Rectal smooth muscle tissue (tissue), 1 donor: ENCODE measurements at regions not wholly inside any gene's neighbourhood (a gene's known extent, or its start where the extent isn't known, plus 50 kb on each side); places are given as distances from the start of the nearest gene placed in this dataset.

Experiments
- H3K27ac ChIP-seq: one replicate; pipeline ENCODE4 v1.7.0; 2013; ENCODE audit warnings: low read depth, low read length, inconsistent platforms
- H3K27me3 ChIP-seq: one replicate; pipeline ENCODE4 v1.7.0; 2013; ENCODE audit warnings: low read length; ENCODE audit not compliant: control insufficient read depth, insufficient read depth
- H3K36me3 ChIP-seq: one replicate; pipeline ENCODE4 v1.7.0; 2013; ENCODE audit warnings: low read length; ENCODE audit not compliant: control insufficient read depth, insufficient read depth
- H3K4me1 ChIP-seq: one replicate; pipeline ENCODE4 v1.7.0; 2013; ENCODE audit warnings: low read length; ENCODE audit not compliant: control insufficient read depth, insufficient read depth
- H3K4me3 ChIP-seq: one replicate; pipeline ENCODE4 v1.7.0; 2013; ENCODE audit warnings: low read length
- H3K9ac ChIP-seq: one replicate; pipeline ENCODE4 v1.7.0; 2013; ENCODE audit warnings: low read length

DNA sequence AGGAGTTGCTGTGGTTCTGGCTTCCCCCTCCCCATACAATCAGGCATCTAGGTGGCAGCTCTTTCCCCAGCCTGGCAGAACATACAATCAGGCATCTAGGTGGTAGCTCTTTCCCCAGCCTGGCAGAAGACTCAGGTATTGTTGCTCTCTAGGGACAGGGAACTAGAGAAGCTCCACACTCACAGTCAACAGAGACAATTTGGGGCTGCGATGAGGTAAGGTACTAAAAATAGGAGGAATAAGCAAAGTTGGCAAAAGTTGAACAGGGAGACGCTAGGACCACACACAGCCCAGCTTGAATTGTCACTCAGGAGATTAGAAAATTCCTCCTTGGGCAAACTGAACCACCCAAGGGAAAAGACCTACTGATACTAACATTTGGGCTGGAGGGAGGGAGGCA lies 315.5 kb upstream of the CDH5 start:
- Histone ChIP-seq H3K4me3 (no peak overlapping the region), H3K27ac (no peak overlapping the region), H3K27me3 (no peaks in the 10 kb centered on the region), H3K9ac (no peak overlapping the region), H3K4me1 (no peaks in the 10 kb centered on the region), H3K36me3 (no peaks in the 10 kb centered on the region)

DNA sequence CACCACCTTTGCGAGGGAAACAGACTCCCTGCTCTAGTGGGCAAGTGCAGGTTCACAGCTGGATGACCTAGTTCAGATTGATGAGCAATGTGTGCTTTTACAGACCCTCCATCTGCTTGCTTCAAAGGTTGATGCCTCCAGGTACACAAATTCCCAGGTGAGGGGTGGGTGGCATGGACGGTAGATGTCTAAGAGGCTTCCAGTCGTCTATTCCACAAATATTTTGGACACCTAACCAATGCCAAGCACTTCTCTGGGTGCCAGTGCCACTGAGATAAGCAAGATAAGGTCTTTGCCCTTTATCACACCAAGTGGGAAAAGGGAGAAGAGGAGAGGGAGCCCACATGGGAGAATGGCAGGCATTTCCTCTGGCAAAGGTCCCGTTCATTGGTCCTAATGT lies 316.6 kb upstream of the CDH5 start:
- no peaks in the 10 kb centered on the region for H3K27me3 ChIP-seq
- H3K36me3 ChIP-seq: no peaks in the 10 kb centered on the region
- no peak overlapping the region for H3K27ac ChIP-seq
- H3K4me3 ChIP-seq: no peak overlapping the region
- no peaks in the 10 kb centered on the region for H3K4me1 ChIP-seq
- H3K9ac ChIP-seq: no peak overlapping the region

DNA sequence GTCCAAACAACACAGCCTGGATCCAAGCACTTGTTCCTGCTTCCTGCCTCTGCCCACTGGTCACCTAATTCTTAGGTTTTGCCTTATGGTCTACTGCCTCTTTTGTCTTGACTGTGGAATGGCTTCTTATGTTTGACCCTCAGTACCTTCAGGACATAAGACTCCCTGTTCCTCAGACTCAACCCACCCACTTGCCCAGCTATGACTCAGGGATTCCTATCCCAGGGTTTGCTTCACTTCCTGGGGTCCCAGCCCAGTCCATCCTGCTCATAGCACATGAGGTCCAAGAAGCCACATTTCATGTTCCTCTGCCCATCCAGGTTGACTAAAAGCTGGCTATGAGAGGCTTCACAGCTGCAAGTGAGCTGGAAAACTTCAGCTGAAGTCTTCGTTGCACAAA lies 320.9 kb upstream of the CDH5 start:
- Histone ChIP-seq H3K27me3 (no peaks in the 10 kb centered on the region), H3K4me1 (no peaks in the 10 kb centered on the region), H3K36me3 (no peaks in the 10 kb centered on the region), H3K27ac (no peak overlapping the region), H3K4me3 (no peak overlapping the region), H3K9ac (no peak overlapping the region)

DNA sequence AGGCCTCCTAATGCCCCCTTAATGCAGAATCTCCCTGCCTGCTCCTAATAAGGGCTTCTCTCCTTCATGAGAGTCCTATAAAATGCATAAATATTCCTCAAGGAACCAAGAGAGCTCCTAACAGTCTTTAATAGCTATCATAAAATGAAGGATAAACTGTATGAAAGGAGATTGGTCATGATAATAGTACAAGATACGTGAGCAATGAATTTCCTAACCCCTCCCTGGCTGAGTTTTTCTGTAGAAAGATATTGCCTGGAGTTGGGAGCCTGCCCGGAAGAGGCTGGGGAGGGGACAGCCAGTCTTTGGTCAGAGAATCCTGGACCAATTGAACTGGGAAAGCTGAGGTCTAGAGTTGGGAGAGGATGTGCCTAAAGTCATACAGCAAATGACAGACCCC lies 321.9 kb upstream of the CDH5 start:
- H3K36me3 ChIP-seq: no peaks in the 10 kb centered on the region
- no peaks in the 10 kb centered on the region for H3K27me3 ChIP-seq
- H3K9ac ChIP-seq: no peak overlapping the region
- H3K4me1 ChIP-seq: no peaks in the 10 kb centered on the region
- no peak overlapping the region for H3K27ac ChIP-seq
- H3K4me3 ChIP-seq: no peak overlapping the region

DNA sequence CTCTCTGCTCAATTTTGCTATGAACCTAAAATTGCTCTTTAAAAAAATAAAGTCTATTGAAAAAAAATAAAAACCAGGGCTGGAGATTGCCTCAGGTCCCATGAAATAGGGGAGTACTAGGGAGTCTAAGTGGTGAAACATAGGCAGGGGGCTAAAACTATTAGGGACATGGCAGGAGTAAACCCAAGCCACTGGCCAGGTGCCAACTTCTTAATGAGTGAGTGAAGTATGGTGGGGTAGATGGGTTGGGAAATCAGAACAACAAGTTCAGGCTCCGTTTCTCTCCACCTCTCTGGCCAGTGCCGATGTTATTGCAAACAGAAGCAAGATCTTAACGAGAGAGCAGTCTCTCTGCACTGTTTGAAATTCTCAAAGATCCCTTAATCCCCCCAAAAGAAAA lies 322.4 kb upstream of the CDH5 start:
- Histone ChIP-seq H3K36me3 (no peaks in the 10 kb centered on the region), H3K9ac (no peak overlapping the region), H3K4me3 (no peak overlapping the region), H3K27ac (no peak overlapping the region), H3K27me3 (no peaks in the 10 kb centered on the region), H3K4me1 (no peaks in the 10 kb centered on the region)

DNA sequence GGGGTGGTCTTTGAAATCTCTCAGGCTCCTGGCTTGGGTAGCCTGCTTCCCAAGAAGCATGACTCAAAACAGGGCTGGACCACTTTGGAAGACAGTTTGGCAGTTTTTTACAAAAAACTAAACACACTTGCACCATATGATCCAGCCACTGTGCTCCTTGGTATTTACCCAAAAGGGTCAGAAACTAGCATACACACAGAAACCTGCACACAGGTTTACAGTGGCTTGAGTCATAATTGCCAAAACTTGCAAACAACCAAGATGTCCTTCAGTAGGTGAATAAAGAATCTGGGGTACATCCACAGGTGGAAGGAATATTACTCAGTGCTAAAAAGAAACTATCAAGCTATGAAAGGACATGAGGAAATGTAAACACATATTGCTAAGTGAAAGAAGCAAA lies 323.2 kb upstream of the CDH5 start:
- H3K27me3 ChIP-seq: no peaks in the 10 kb centered on the region
- no peaks in the 10 kb centered on the region for H3K4me1 ChIP-seq
- no peak overlapping the region for H3K27ac ChIP-seq
- H3K4me3 ChIP-seq: no peak overlapping the region
- H3K9ac ChIP-seq: no peak overlapping the region
- H3K36me3 ChIP-seq: no peaks in the 10 kb centered on the region

DNA sequence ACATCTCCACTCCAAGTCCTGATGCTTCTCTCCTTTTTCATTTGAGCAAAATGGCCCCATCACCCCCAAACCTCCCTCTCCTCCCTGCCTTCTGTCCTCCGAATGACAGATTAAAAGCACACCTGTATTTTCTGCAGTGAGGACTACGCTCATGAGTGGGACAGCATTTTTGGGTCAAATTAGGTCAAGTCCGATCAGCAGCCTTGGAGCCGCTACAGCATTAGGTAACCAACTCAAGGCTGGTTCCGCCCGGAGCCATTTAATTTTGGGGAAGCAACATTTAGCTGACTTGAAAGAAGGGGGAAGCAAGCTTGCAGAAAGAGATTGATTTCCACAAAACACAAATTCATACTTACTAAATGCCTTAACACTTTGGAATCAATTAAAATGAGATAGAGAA lies 324.1 kb upstream of the CDH5 start:
- Histone ChIP-seq H3K4me3 (no peak overlapping the region), H3K9ac (no peak overlapping the region), H3K27ac (no peak overlapping the region), H3K36me3 (no peaks in the 10 kb centered on the region), H3K27me3 (no peaks in the 10 kb centered on the region), H3K4me1 (no peaks in the 10 kb centered on the region)

DNA sequence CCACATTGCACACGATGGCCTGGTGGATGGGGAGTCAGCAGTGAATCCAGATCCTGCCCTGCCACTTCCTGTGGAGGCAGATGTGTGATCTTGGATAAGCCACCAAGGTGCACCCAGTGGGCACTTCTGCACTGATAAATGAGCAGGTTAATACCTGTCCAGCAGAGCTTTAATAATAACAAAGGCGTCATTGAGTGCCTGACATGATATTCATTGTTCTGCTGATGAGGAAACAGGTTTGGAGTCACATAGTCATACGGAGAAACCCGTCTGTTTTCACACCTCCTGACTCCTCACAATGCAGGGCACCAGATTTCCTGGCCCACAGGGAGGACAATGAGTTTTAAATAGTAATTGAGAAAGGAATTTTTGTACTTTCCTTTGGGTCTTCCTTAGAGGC lies 324.6 kb upstream of the CDH5 start:
- no peaks in the 10 kb centered on the region for H3K36me3 ChIP-seq
- no peaks in the 10 kb centered on the region for H3K27me3 ChIP-seq
- no peak overlapping the region for H3K27ac ChIP-seq
- H3K4me1 ChIP-seq: no peaks in the 10 kb centered on the region
- H3K9ac ChIP-seq: no peak overlapping the region
- no peak overlapping the region for H3K4me3 ChIP-seq

DNA sequence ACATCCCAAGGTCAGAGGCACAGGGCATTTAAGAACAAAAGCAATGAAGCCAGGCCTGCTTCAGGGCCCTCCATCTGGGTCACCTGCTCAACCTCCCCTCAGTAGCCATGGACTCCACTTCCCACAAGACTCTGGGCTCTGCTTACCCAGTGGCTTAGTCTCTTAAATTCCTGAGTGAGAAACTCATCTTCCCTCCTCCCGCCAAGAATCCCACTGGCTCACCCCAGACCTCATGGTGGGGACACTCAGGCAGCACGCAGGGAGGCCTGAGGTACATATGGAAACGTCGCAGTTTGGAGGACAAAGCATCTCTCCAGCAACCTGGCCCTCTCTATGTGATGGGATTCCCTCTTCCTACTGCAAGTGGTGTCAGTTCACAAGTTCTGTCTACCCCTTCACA lies 326.7 kb upstream of the CDH5 start:
- Histone ChIP-seq H3K36me3 (no peaks in the 10 kb centered on the region), H3K4me1 (peaks cover 2% of the 10 kb centered on the region), H3K27ac (no peak overlapping the region), H3K9ac (no peak overlapping the region), H3K27me3 (no peaks in the 10 kb centered on the region), H3K4me3 (no peak overlapping the region)

DNA sequence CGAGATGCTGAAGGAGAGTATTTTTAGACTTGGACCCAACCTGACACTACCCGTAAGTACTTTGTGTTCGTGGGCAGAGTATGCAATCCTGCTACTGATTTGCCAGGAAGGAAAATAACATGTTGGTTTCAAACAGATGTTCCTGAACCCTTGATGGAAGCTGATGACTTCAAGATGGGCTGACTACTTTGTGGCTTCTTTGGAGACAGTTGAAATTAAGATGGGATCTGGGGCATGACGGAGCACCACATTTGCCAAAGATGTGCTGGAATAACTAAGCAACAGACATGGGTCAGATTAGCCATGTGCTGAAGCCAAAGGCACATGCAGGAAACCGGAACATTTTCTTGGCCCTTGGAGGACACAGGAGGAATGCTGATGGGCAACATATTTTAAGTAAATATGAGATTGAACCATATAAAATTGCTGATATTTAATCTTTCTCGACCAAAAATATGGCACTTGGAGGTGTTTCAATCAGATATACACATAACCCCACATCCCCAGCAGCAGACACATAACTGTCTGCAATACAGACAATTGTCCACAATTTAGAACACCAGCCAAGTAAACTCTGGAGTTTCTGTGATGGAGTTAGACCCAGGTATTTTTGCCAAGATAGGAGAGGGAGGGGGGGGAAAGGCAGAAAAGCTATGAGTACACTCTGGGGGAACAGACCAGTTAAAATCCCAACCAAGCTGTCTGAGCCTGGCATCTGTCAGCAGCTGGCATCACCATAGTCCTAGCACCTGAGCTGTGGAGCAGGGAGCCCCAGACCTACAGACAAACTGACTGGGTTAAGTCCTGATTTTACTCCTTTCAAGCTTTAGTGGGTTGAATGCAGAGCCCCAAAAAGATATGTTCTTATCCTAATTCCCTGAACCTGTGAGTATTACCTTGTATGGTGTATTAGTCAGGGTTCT lies 329.4 kb upstream of the CDH5 start:
- Histone ChIP-seq H3K9ac (no peak overlapping the region), H3K27me3 (no peaks in the 10 kb centered on the region), H3K36me3 (no peaks in the 10 kb centered on the region), H3K4me1 (peaks cover 2% of the 10 kb centered on the region), H3K27ac (no peak overlapping the region), H3K4me3 (no peak overlapping the region)

DNA sequence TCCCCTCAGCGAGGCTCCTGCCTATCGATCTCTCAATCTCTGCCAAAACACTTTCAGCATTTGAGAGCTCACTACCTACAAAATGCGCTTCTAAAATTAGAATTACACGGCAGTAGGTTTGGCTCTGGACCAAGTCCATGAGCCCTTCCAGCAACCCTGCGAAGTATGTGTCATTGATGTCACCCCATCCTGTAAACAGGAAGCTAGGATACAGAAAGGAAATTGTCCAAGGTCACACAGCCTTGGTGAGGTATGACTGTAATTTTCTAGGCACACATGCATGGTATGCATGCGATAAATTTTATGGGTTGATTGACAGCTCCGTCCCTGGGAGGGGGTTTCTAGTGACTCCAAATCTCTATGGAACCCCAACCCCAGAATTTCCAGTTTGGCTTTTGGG lies 330.3 kb upstream of the CDH5 start:
- Histone ChIP-seq H3K9ac (no peak overlapping the region), H3K27ac (no peak overlapping the region)

DNA sequence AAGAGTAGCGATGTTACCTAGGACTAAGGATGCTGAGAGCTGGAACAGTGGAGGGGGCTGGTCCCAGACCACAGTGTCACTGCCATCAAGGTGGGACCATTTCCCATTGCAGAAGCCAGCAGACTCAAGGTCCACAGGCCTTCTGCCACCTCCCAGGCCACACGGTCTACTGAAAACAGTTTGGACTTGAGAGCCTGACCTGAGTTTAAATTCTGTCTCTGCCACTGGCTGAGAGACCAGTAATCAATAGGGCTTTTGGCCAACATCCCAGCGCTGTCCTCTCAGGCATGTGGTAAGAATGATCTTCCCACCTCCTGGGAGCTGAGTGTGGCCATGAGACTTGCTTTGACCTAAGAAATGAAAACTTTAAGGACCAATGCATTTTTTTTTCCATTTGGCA lies 331.4 kb upstream of the CDH5 start:
- Histone ChIP-seq H3K27me3 (no peaks in the 10 kb centered on the region), H3K4me3 (no peak overlapping the region), H3K4me1 (peaks cover 2% of the 10 kb centered on the region), H3K36me3 (no peaks in the 10 kb centered on the region), H3K9ac (no peak overlapping the region), H3K27ac (no peak overlapping the region)

More for the DNA sequence above, 330.3 kb upstream of the CDH5 start:
- Histone ChIP-seq H3K4me3 (no peak overlapping the region), H3K27me3 (no peaks in the 10 kb centered on the region), H3K36me3 (no peaks in the 10 kb centered on the region), H3K4me1 (peaks cover 2% of the 10 kb centered on the region)

DNA sequence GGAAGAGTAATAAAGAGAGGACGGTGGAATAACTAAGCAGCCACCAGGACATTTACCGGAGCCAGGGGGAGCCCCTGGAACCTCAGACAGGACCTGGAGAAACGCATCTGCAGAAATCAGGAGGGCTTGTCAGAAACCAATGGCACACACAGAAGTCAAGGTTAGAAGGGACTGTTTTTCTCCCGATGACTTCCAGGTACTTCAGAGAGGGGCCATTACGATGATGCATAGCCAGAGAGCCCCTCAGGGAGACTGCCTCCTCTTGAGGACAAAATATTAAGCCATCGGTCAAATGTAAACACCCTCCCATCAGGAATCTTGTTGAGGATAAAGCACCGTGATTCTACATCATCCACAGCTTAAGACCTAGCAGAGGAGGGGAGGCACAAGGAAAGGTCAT lies 333.6 kb upstream of the CDH5 start:
- Histone ChIP-seq H3K4me3 (no peak overlapping the region), H3K27me3 (no peaks in the 10 kb centered on the region), H3K27ac (no peak overlapping the region), H3K36me3 (no peaks in the 10 kb centered on the region), H3K9ac (no peak overlapping the region), H3K4me1 (peaks cover 2% of the 10 kb centered on the region)
